KG1 (cell line): ENCODE measurements at regions not wholly inside any gene's neighbourhood (a gene's known extent, or its start where the extent isn't known, plus 50 kb on each side); places are given as distances from the start of the nearest gene placed in this dataset.

Experiments
- DNase-seq: peaks from one replicate; lab custom pipeline; 2025; lab: John Stamatoyannopoulos, UW

GRCh38 chr11:10387206-10388083 lies 67.6 kb upstream of the AMPD3 start:
- no peak for DNase-seq

GRCh38 chr11:10388101-10388500 lies 67.0 kb upstream of the AMPD3 start:
- no peak for DNase-seq

- no peak for DNase-seq
Observed at GRCh38 chr11:10388574-10388973, 66.5 kb upstream of the AMPD3 start.

- DNase-seq = no peak
Observed at GRCh38 chr11:10390375-10390774, 64.7 kb upstream of the AMPD3 start.

- DNase-seq = no peak
Observed at GRCh38 chr11:10392095-10393079, 62.7 kb upstream of the AMPD3 start.

DNA sequence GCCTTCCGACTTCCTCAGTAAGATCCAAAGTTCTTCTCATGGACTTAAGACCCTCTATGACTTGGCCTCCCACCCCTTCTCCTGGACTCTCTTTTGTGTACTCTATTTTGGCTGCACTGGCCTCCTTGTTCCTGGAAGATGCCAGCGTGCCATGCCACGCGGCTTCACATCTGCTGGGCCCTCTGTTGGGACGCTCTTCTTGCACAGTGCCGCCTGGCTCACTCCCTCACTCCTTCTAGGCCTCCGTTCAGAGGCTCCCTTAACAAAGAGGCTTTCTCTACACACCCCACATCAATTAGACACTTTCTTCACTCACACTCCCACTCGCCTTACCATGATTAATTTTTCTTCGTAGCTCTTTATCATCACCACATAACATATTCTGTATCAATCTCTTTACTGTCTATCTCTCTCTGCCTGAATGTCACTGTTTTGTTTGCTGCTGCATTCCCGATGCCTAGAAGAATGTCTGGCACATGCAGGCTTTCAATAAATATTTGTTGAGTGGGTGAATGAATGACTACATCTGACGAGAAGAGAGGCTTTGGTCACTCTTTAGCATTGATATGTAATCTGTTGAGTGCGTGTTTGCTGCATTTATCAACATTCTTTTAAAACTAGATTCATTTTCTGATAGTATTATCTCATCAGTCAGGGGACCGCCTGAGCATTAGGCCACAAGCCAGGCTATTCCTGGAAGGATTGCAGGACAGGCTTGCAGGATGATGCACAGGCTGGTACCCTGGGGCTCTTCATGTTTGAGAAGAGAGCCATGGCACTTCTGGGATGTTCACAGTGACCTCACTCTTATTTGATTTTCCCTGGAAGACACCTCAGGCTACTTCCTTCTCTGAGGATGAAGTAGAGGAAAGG lies 60.6 kb upstream of the AMPD3 start:
- DNase-seq = no peak

- DNase-seq = no peak
Observed at GRCh38 chr11:10395166-10395897, 59.7 kb upstream of the AMPD3 start.

DNA sequence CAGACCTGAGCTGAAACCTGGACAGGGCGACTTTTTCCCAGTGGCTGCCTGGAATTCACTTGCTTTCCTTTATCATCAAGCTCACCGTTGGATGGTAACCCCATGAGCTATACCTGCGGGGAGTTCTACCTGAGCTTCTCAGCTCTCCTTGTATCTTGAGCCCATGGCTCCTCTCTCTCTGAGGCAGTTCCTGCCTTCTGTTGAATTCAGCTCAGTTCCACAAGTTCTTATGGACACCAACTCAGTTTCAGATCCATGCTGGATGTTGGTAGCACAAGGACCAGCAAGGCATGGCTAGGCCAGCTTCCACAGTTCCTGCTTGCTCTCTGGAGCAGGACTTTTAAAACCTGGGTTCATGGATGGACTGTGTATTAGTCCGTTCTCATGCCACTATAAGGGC lies 58.3 kb upstream of the AMPD3 start:
- no peak for DNase-seq

- DNase-seq = no peak
Observed at GRCh38 chr11:10397226-10397987, 57.7 kb upstream of the AMPD3 start.

DNA sequence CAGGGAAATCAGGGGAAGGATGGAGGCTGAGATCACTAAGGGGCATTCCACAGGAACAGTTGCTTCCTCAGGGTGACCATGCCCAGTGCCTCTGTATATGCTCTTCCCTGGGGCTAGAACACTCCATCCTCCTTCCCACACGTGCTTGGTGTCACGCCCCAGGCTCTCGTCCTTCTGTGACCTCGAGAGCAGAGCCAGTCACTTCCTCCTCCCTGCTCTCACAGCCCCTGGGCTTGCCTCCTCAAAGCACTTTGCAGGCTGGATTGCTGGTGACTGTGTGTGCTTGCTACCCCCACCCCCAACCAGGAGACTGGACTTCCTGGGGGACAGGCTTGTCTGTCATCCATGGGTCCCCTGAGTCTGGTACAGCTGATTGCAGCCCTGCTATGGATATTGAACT lies 56.5 kb upstream of the AMPD3 start:
- DNase-seq = no peak

GRCh38 chr11:10400856-10401255 lies 54.2 kb upstream of the AMPD3 start:
- DNase-seq = no peak

GRCh38 chr11:10401256-10401655 lies 53.8 kb upstream of the AMPD3 start:
- no peak for DNase-seq

DNA sequence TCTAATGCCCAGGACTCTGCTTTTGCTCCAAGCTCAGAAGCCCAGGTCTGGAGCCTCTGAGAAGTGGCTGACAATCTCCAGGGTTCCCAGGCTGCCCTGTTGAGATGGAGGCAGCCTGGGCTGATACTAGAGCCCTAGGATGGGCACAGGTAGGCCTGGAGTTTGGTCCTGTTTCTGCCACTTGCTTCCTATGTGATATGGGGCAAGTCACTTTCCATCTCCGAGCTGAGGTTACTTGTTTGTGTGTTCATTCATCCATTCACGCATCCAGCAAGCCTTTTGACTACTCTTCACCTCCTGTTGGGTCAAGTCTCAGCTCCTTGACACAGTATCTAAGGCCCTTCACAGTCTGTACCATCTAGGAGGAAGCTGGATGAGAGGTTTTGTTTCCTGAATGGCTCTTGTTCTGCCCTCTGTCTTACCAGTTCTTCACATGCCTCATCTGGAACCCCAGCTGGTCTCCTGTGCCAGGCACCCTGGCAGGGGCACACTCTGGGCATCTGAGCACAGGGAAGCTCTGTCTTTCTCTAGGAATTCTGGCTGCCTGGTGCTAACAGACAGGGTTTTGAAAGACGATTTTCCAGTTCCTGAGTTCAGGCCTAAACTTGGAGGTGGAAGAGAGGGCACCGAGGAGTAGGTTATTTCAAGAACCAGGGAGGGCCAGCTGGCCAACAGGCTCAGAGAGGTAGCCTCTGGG lies 53.2 kb upstream of the AMPD3 start:
- DNase-seq = no peak
